ENCODE measurements at regions not wholly inside any gene's neighbourhood (a gene's known extent, or its start where the extent isn't known, plus 50 kb on each side); places are given as distances from the start of the nearest gene placed in this dataset.

DNA sequence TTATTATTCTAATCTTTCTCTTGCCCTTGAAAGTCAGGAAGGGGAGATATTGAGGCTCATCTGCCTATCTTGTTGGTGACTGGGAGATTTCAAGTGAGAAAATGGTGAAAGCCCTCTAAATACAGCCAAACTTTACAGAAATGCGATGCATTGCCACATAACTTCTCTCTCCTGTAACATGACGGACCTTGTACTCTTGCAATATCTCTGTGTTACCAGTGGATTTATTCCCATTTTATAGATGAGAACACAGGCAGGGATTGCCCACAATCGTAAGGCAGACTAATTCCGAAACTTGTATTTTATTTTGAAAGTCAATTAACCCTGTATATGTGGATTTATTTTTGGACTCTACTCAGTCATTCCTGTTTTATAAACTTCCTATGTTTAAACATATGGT lies 57.3 kb upstream of the MPP7 start:
- TF ChIP-seq CTCF (IDR thresholded peaks at IDR 0.05) (no peak), POLR2AphosphoS5 (IDR thresholded peaks at IDR 0.05) (no peak)
